LoVo (cell line): ENCODE measurements at regions not wholly inside any gene's neighbourhood (a gene's known extent, or its start where the extent isn't known, plus 50 kb on each side); places are given as distances from the start of the nearest gene placed in this dataset.
A peak's percentile ranks its signal among the peaks of the same experiment; 100 is the strongest.
"Not testable (repeated sequence)": the region's sequence is repeated elsewhere in the genome, so short reads cannot be mapped to it uniquely, and the experiment has no call there.

Source experiments
- DNase-seq: peaks from one replicate; pipeline ENCODE4 v3.0.0-alpha.2; 2016; ENCODE audit warnings: low spot score

GRCh38 chr6:63014290-63014689, 197.0 kb upstream of the FKBP1C start:
- DNase-seq: no peak

DNA sequence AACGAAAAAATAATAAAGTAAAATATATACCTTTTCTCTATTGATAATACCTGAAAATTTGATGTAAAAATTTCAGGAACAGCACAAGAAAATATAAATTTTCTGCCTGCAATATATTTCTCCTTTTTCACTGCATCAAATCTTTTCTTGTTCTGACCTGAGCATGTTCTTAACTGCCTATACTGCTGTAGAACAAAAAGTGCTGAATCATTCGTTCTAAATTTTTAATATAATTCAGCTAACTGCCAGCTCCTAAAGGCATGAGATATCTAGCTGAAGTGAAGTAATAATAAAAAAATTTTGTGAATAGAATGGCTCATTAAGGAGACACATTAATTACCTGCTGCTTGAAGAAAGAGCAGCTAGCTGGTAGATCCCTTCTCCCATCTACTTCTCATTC, 188.6 kb upstream of the FKBP1C start:
- DNase-seq: no peak

- DNase-seq: no peak
These were observed 187.5 kb upstream of the FKBP1C start for GRCh38 chr6:63023726-63024125.

DNA sequence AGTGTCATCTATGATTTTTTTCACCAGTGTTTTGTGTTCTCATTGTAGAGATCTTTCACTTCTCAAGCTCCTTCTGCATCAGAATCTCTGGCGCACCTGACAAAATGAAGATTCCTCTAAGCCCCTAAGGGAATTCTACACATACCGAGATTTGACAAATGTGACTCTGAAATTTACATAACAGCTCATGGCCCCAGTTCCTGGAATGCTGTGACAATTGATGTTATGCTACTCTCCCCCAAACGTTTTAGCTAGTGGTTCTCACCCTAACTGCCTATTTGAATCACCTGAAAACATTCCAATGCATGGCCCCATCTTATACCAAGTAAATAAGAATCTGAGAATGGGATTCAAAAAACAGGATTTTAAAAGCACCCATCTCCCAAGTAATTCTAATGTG, 162.1 kb upstream of the FKBP1C start:
- no peak for DNase-seq

DNA sequence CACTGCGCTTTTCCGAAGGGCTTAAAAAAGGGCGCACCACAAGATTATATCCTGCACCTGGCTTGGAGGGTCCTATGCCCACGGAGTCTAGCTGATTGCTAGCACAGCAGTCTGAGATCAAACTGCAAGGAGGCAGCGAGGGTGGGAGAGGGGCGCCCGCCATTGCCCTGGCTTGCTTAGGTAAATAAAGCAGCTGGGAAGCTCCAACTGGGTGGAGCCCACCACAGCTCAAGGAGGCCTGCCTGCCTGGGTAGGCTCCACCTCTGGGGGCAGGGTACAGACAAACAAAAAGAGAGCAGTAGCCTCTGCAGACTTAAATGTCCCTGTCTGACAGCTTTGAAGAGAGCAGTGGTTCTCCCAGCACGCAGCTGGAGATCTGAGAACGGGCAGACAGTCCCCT, 158.1 kb upstream of the FKBP1C start:
- DNase-seq: not testable (repeated sequence)

- DNase-seq: no peak
These were observed 152.7 kb upstream of the FKBP1C start for GRCh38 chr6:63058601-63059000.

DNA sequence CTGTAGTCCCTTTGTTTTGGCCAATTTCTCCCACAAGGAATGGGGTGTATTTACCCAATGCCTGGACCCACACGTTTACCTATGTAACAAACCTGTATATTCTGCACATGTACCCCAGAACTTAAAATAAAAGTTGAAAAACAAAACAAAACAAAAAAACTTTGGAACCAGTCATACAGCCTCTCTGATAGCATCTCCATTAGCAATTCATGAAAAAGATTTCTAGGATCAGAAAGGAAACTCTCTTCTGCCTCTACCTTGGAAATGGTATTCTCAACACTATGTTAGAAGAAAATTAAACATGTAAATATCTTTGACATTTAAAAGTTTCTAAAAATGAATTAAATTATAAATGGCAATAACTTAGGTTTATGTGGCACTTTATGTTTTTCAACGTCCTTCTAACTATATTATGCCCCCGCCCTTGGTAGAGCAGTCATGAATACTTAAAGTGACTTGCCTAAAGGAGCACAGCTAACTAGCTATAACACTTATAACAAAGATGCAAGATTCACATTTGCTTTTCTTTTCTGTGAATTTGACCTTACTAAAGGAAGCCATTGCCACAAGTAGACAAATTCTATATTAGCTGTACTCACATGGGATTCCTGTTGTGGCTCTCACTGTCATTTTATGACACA, 147.5 kb upstream of the FKBP1C start:
- DNase-seq: no peak

DNA sequence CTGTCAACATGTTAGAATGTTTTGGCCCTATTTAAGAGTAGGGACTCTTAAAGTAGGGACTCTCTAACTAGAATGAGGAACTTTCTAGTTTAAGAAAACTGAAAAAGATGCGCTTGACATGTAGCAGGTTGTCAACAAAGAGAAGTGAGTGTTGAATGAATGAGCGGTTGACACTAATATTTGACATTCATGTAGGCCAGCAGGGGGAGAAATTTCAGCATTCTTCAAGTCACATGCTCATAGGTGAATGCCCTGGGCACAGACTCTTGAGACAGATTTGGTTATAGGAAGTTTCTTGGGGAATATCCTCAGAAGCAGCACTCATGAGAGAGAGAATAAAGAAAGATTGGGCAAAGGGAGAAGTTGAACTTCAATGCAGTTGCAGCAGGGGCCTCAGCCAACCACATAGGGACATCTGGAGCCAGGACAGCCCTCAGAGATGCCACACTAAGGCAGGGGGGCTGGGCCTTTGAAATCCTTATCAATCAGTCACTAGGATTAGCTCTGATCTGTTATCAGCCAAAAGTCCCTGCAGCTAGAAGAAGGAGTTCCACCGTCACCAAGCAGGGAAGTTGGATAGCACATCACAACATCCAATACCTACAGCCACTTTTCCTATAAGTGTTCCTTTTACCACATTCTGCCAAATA, 145.1 kb upstream of the FKBP1C start:
- DNase-seq: peak; percentile 34

- DNase-seq: no peak
These were observed 116.3 kb upstream of the FKBP1C start for GRCh38 chr6:63094947-63095346.

- DNase-seq: no peak
These were observed 114.0 kb upstream of the FKBP1C start for GRCh38 chr6:63097222-63097621.

GRCh38 chr6:63098789-63099188, 112.5 kb upstream of the FKBP1C start:
- DNase-seq: no peak

GRCh38 chr6:63099772-63100459, 111.4 kb upstream of the FKBP1C start:
- DNase-seq: no peak

DNA sequence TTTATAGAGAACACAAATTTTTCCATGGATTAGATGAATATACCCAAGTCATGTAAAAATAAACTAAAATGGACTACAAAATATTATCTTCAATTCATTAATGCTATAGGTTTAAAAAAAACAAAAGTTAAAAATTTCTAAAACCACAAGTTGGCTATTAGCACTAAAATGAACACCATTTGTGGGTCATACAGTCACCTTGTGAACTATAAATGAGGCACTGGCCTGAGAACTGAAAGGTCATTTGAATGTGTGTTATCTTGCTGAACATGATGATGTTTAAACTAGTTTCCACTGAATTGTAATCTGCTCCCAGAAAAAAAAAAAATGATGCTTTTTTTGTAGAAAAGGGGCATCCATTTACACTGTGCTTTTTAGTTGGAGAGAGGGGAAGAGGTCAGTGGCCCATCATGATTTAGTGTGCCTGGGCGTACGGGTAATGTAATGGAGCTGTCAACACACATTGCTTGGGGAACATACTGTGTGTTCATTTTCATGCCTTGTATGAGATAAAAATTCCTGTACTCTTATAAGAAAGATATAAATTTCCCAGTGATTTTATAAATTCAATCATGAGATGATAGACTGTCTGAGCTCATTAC, 96.6 kb upstream of the FKBP1C start:
- DNase-seq: no peak

GRCh38 chr6:63121166-63121565, 90.1 kb upstream of the FKBP1C start:
- DNase-seq: no peak

- DNase-seq: no peak
These were observed 71.2 kb upstream of the FKBP1C start for GRCh38 chr6:63140114-63140513.

- no peak for DNase-seq
These were observed 70.5 kb upstream of the FKBP1C start for GRCh38 chr6:63140692-63141318.

GRCh38 chr6:63149730-63150129, 61.5 kb upstream of the FKBP1C start:
- no peak for DNase-seq

GRCh38 chr6:63154535-63154934, 56.7 kb upstream of the FKBP1C start:
- no peak for DNase-seq
